Gastroesophageal sphincter (tissue), 4 donors: ENCODE measurements at regions not wholly inside any gene's neighbourhood (a gene's known extent, or its start where the extent isn't known, plus 50 kb on each side); places are given as distances from the start of the nearest gene placed in this dataset.
"Not testable (repeated sequence)": the region's sequence is repeated elsewhere in the genome, so short reads cannot be mapped to it uniquely, and the experiment has no call there.

Experiments used
- ATAC-seq: fragments of 150-250 bp; one replicate; pipeline ENCODE4 v1.9.1; 2016; ENCODE audit warnings: mild to moderate bottlenecking, moderate library complexity
- H3K27ac ChIP-seq, 4 donors: fragments of 200-600 bp; sonication (generic) in 3 of 4; 1 replicate in 3 of 4; 2 replicates in 1 of 4; pipeline ENCODE4 v1.5.1; 2016 to 2019
- H3K27me3 ChIP-seq: fragments of 200-600 bp; sonication (generic); one replicate; pipeline ENCODE4 v1.5.1; 2019
- H3K36me3 ChIP-seq, 2 donors: fragments of 200-600 bp; sonication (generic); one replicate each; pipeline ENCODE4 v1.5.1; 2019; ENCODE audit warnings: control low read depth in 1 of 2
- H3K4me1 ChIP-seq, 3 donors: fragments of 200-600 bp; sonication (generic); 1 replicate in 2 of 3; 2 replicates in 1 of 3; pipeline ENCODE4 v1.5.1; 2016 to 2019; ENCODE audit warnings: control low read depth in 2 of 3
- H3K4me3 ChIP-seq, 2 donors: fragments of 200-600 bp; sonication (generic); one replicate each; pipeline ENCODE4 v1.5.1; 2019; ENCODE audit warnings: mild to moderate bottlenecking in 1 of 2, moderate library complexity in 1 of 2
- H3K9me3 ChIP-seq, 3 donors: fragments of 200-600 bp; sonication (generic); one replicate each; pipeline ENCODE4 v1.5.1; 2017 to 2019; ENCODE audit warnings: control low read depth in 2 of 3
- EP300 ChIP-seq: sonication (generic); formaldehyde crosslinking; IDR thresholded peaks from one replicate; pipeline ENCODE4 v1.6.1; 2017; ENCODE audit warnings: antibody characterized with exemption, mild to moderate bottlenecking
- POLR2A ChIP-seq, 2 donors: fragments of 450-650 bp; IDR thresholded peaks; one replicate each; pipeline ENCODE4 v1.6.1; 2017; ENCODE audit warnings: antibody characterized with exemption in 2 of 2, mild to moderate bottlenecking in 2 of 2, moderate library complexity in 1 of 2
- POLR2AphosphoS5 ChIP-seq: sonication (generic); formaldehyde crosslinking; IDR thresholded peaks from one replicate; pipeline ENCODE4 v1.6.1; 2017; ENCODE audit warnings: antibody characterized with exemption
- WGBS, 2 donors: methylation state at CpG; one replicate each; pipeline ENCODE4 v1.1.5; 2018; ENCODE audit warnings: low coverage in 1 of 2; 5-methylcytosine and 5-hydroxymethylcytosine counted together
- TF ChIP-seq, protein P1 (sequence below), 4 experiments: fragments of 200-600 bp in 2 of 4; fragments of 450-650 bp in 2 of 4; sonication (generic) in 1 of 4; IDR thresholded peaks; one replicate each; pipeline ENCODE4 v1.5.1; 2017 to 2019; ENCODE audit warnings: antibody characterized with exemption in 4 of 4, mild to moderate bottlenecking in 2 of 4, moderate library complexity in 2 of 4

DNA sequence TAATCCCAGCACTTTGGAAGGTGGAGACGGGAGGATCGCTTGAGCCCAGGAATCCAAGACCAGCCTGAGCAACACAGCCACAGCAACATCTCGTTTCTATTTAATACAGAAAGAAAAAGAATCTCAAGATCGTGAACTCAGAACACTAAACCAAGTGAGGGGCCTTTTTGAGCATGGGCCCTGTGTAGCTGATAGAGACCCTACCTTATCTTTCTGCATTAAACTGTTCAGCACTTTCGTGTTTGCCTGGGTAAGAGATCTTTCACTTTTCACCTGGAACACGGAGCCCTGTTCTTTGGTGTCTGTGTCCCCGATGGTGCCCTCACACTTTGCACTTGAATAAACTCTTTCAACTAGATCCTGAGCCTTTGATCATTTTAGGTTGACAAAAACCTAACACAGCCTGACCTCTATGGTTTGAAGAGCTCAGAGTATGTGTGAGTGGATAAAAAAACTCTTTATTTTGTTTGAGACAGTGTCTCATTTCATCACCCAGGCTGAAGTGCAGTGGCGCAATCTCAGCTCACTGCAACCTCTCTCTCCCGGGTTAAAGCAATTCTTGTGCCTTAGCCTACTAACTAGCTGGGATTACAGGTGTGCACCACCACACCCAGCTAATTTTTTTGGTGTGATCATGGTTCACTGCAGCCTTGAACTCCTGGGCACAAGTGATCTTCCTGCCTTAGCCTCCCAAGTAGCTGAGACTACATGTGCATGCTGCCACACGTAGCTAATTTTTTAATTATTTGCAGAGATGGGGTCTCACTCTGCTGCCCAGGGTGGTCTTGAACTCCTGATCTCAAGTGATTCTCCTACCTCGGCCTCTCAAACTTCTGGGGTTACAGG is 83.8 kb upstream of the GRIN2A start:
- no peak for ATAC-seq
- 53 to 60% methylated on average over 8 to 10 of the region's 11 CpGs for WGBS, 2 donors
- H3K27ac ChIP-seq: no peak overlapping the region
- H3K27me3 ChIP-seq: peaks cover 15% of the 10 kb centered on the region
- no peaks in the 10 kb centered on the region for H3K4me1 ChIP-seq
- no peaks in the 10 kb centered on the region for H3K36me3 ChIP-seq
- no peak overlapping the region for H3K4me3 ChIP-seq
- H3K9me3 ChIP-seq: no peaks in the 10 kb centered on the region
- TF ChIP-seq, protein P1, sequence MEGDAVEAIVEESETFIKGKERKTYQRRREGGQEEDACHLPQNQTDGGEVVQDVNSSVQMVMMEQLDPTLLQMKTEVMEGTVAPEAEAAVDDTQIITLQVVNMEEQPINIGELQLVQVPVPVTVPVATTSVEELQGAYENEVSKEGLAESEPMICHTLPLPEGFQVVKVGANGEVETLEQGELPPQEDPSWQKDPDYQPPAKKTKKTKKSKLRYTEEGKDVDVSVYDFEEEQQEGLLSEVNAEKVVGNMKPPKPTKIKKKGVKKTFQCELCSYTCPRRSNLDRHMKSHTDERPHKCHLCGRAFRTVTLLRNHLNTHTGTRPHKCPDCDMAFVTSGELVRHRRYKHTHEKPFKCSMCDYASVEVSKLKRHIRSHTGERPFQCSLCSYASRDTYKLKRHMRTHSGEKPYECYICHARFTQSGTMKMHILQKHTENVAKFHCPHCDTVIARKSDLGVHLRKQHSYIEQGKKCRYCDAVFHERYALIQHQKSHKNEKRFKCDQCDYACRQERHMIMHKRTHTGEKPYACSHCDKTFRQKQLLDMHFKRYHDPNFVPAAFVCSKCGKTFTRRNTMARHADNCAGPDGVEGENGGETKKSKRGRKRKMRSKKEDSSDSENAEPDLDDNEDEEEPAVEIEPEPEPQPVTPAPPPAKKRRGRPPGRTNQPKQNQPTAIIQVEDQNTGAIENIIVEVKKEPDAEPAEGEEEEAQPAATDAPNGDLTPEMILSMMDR (IDR thresholded peaks at IDR 0.05): no peak
- no peak for TF ChIP-seq EP300
- no peak for TF ChIP-seq POLR2AphosphoS5
- TF ChIP-seq POLR2A (IDR thresholded peaks at IDR 0.05): no peak

- no peak for TF ChIP-seq POLR2A (IDR thresholded peaks at IDR 0.05)
- TF ChIP-seq, protein P1 (IDR thresholded peaks at IDR 0.05): no peak
- TF ChIP-seq EP300: no peak
- no peak for TF ChIP-seq POLR2AphosphoS5
- Histone ChIP-seq H3K4me1 (no peaks in the 10 kb centered on the region), H3K36me3 (no peaks in the 10 kb centered on the region), H3K27me3 (peaks cover 14% of the 10 kb centered on the region), H3K9me3 (no peaks in the 10 kb centered on the region), H3K27ac (no peak overlapping the region), H3K4me3 (no peak overlapping the region)
- WGBS, 2 donors: 75 to 78% methylated on average over 3 of the region's 5 CpGs
- ATAC-seq: no peak
Measured at GRCh38 chr16:10266809-10267208, 84.6 kb upstream of the GRIN2A start.

- TF ChIP-seq EP300 (no peak), POLR2A (IDR thresholded peaks at IDR 0.05) (no peak), POLR2AphosphoS5 (no peak)
- TF ChIP-seq, protein P1 (IDR thresholded peaks at IDR 0.05): no peak
- Histone ChIP-seq H3K9me3 (no peaks in the 10 kb centered on the region), H3K4me3 (no peak overlapping the region), H3K27me3 (peaks cover 9% of the 10 kb centered on the region), H3K36me3 (no peaks in the 10 kb centered on the region), H3K27ac (no peak overlapping the region), H3K4me1 (no peaks in the 10 kb centered on the region)
- WGBS, 2 donors: 88 to 100% methylated on average over 1 of the region's 1 CpG
- ATAC-seq: no peak
Measured at GRCh38 chr16:10269632-10270031, 87.4 kb upstream of the GRIN2A start.

DNA sequence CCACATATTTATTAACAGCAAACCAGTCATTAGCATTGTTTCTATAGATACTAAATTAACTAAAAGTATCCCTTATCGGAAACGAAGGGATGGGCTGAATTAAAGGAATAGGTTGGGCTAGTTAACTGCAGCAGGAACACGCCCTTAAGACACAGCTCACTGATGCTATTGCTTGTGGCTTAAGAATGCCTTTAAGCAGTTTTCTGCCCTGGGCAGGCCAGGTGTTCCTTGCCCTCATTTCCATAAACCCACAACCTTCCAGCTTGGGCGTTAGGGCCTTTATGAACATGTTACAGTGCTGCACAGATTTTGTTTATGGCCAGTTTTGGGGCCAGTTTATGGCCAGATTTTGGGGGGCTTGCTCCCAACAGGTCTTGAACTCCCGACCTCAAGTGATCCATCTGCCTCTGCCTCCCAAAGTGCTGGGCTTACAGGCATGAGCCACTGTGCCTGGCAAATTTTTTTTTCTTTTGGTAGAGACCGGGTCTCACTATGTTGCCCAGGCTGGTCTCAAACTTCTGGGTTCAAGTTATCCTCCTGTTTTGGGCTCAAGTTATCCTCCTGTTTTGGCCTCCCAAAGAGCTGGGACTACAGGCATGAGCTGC is 90.1 kb upstream of the GRIN2A start:
- not testable (repeated sequence) for H3K27ac ChIP-seq, H3K36me3 ChIP-seq, H3K9me3 ChIP-seq, H3K4me3 ChIP-seq, ATAC-seq, H3K27me3 ChIP-seq, H3K4me1 ChIP-seq
- 75 to 83% methylated on average over 2 to 6 of the region's 6 CpGs for WGBS, 2 donors

GRCh38 chr16:10275214-10275996 is 93.2 kb upstream of the GRIN2A start:
- 50 to 87% methylated on average over 1 to 12 of the region's 13 CpGs for WGBS, 2 donors
- not testable (repeated sequence) for H3K4me3 ChIP-seq, ATAC-seq, H3K36me3 ChIP-seq, H3K27ac ChIP-seq, H3K27me3 ChIP-seq, H3K4me1 ChIP-seq
- H3K9me3 ChIP-seq: peaks cover 0 to 19% (median 0%) of the 10 kb centered on the region in 3 donors
